Neural cell (in vitro differentiated cells): ENCODE measurements at regions not wholly inside any gene's neighbourhood (a gene's known extent, or its start where the extent isn't known, plus 50 kb on each side); places are given as distances from the start of the nearest gene placed in this dataset.

Experiments
- H2AFZ ChIP-seq: fragments of 200-600, 300-800 bp; sonication (generic), shearing (Covaris generic); 2 replicates; pipeline ENCODE4 v1.6.0; 2014; ENCODE audit warnings: low read depth, mild to moderate bottlenecking, antibody characterized with exemption, low read length, moderate library complexity
- H3F3A ChIP-seq: fragments of 200-600 bp; shearing (Covaris generic); 2 replicates; pipeline ENCODE4 v1.6.1; 2016; ENCODE audit warnings: mild to moderate bottlenecking, moderate library complexity, mixed read lengths, antibody characterized with exemption, low read length; ENCODE audit not compliant: insufficient read depth, poor library complexity, severe bottlenecking
- H3K27ac ChIP-seq: fragments of 200-600, 300-800 bp; sonication (generic), shearing (Covaris generic); 2 replicates; pipeline ENCODE4 v1.5.1; 2014; ENCODE audit warnings: mild to moderate bottlenecking, low read length, moderate library complexity
- H3K27me3 ChIP-seq: fragments of 300-800, 200-600 bp; sonication (generic), shearing (Covaris generic); 2 replicates; pipeline ENCODE4 v1.6.0; 2014; ENCODE audit warnings: mild to moderate bottlenecking, low read depth, low read length, moderate library complexity; ENCODE audit not compliant: insufficient read depth
- H3K36me3 ChIP-seq: fragments of 300-800, 200-600 bp; sonication (generic), shearing (Covaris generic); 2 replicates; pipeline ENCODE4 v1.5.1; 2014; ENCODE audit warnings: mild to moderate bottlenecking, antibody characterized with exemption, low read length, moderate library complexity; ENCODE audit not compliant: insufficient read depth
- H3K4me2 ChIP-seq: fragments of 300-800, 200-600 bp; sonication (generic), shearing (Covaris generic); 2 replicates; pipeline ENCODE4 v1.6.0; 2014; ENCODE audit warnings: mild to moderate bottlenecking, low read length
- H3K4me3 ChIP-seq: fragments of 300-800, 200-600 bp; sonication (generic), shearing (Covaris generic); 2 replicates; pipeline ENCODE4 v1.5.1; 2014; ENCODE audit warnings: mild to moderate bottlenecking, low read length, moderate library complexity
- H3K79me2 ChIP-seq: fragments of 200-600 bp; shearing (Covaris generic); replicated peaks from 2 replicates; pipeline ENCODE4 v1.6.0; 2014; ENCODE audit warnings: mild to moderate bottlenecking, low read length, moderate library complexity; ENCODE audit not compliant: insufficient read depth
- H3K9ac ChIP-seq: fragments of 300-800, 200-600 bp; sonication (generic), shearing (Covaris generic); 2 replicates; pipeline ENCODE4 v1.6.1; 2016; ENCODE audit warnings: mild to moderate bottlenecking, low read length, mixed read lengths
- H3K9me2 ChIP-seq: fragments of 200-600 bp; shearing (Covaris generic); 2 replicates; pipeline ENCODE4 v1.6.1; 2016; ENCODE audit warnings: mild to moderate bottlenecking, low read length, mixed read lengths; ENCODE audit not compliant: insufficient read depth
- H3K9me3 ChIP-seq: fragments of 200-600, 300-800 bp; sonication (generic), shearing (Covaris generic); 2 replicates; pipeline ENCODE4 v1.6.1; 2016; ENCODE audit warnings: mild to moderate bottlenecking, mixed run types, low read length, moderate library complexity, mixed read lengths
- H4K20me1 ChIP-seq: fragments of 200-600 bp; shearing (Covaris generic); 2 replicates; pipeline ENCODE4 v1.6.1; 2016; ENCODE audit warnings: mild to moderate bottlenecking, mixed run types; ENCODE audit not compliant: insufficient read depth
- EP300 ChIP-seq: fragments of 450-650 bp; conservative IDR thresholded peaks from 2 replicates; pipeline ENCODE4 v1.6.1; 2014; ENCODE audit warnings: antibody characterized with exemption, mild to moderate bottlenecking, moderate library complexity; ENCODE audit not compliant: poor library complexity, severe bottlenecking
- EZH2 ChIP-seq: fragments of 200-600, 300-800 bp; shearing (Covaris generic), sonication (generic); IDR thresholded peaks from 2 replicates; pipeline ENCODE4 v1.6.1; 2014; ENCODE audit warnings: antibody characterized with exemption, low read length, borderline replicate concordance, mild to moderate bottlenecking; ENCODE audit not compliant: insufficient read depth, poor library complexity, severe bottlenecking
- MXI1 ChIP-seq: fragments of 450-650 bp; conservative IDR thresholded peaks from 2 replicates; pipeline ENCODE4 v1.6.1; 2014; ENCODE audit warnings: antibody characterized with exemption, mild to moderate bottlenecking; ENCODE audit not compliant: poor library complexity, severe bottlenecking
- POLR2AphosphoS5 ChIP-seq: IDR thresholded peaks from 2 replicates; pipeline ENCODE4 v1.6.1; 2012
- RAD21 ChIP-seq: fragments of 450-650 bp; conservative IDR thresholded peaks from 2 replicates; pipeline ENCODE4 v1.6.1; 2014; ENCODE audit warnings: antibody characterized with exemption, mild to moderate bottlenecking, moderate library complexity
- SMC3 ChIP-seq: fragments of 450-650 bp; conservative IDR thresholded peaks from 2 replicates; pipeline ENCODE4 v1.6.1; 2014; ENCODE audit warnings: antibody characterized with exemption, mild to moderate bottlenecking, moderate library complexity; ENCODE audit not compliant: poor library complexity
- TAF1 ChIP-seq: IDR thresholded peaks from 2 replicates; pipeline ENCODE4 v1.6.1; 2012; ENCODE audit warnings: low read depth
- TF ChIP-seq, protein P1 (sequence below): fragments of 450-650 bp; IDR thresholded peaks from 2 replicates; pipeline ENCODE4 v1.5.1; 2014; ENCODE audit warnings: antibody characterized with exemption, mild to moderate bottlenecking, moderate library complexity; ENCODE audit not compliant: poor library complexity, severe bottlenecking
- TF ChIP-seq, protein P2 (sequence below): IDR thresholded peaks from 2 replicates; pipeline ENCODE4 v1.6.1; 2012; ENCODE audit warnings: borderline replicate concordance

DNA sequence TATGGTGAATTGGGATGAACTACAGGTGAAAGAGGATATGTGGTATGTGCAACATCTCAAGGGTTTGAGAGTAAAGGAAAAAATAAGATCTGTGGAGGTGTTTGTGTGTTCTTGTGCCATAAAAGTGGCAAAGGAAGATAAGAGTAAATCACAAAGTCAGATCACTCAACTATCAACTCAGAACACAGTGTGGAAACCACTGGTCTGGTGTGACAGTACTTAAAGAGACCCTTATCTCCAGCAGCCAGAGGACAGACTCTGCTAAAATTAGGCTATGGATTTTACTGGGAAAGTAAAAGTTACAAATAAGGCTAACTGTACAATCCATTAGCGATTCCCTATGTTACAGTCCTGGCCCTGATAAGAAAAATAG is 54.0 kb upstream of the PRDM8 start:
- Histone ChIP-seq H3K4me2 (no peak overlapping the region), H3K27me3 (no peaks in the 10 kb centered on the region), H3K9me2 (no peaks in the 10 kb centered on the region), H3K36me3 (no peaks in the 10 kb centered on the region), H3K27ac (no peak overlapping the region), H3F3A (no peaks in the 10 kb centered on the region), H3K79me2 (no peaks in the 10 kb centered on the region), H2AFZ (no peak overlapping the region), H3K9ac (no peak overlapping the region), H4K20me1 (no peaks in the 10 kb centered on the region), H3K9me3 (no peaks in the 10 kb centered on the region), H3K4me3 (no peak overlapping the region)
- TF ChIP-seq EZH2 = no peak
- TF ChIP-seq EP300 = no peak
- no peak for TF ChIP-seq POLR2AphosphoS5
- no peak for TF ChIP-seq RAD21
- TF ChIP-seq, protein P1, sequence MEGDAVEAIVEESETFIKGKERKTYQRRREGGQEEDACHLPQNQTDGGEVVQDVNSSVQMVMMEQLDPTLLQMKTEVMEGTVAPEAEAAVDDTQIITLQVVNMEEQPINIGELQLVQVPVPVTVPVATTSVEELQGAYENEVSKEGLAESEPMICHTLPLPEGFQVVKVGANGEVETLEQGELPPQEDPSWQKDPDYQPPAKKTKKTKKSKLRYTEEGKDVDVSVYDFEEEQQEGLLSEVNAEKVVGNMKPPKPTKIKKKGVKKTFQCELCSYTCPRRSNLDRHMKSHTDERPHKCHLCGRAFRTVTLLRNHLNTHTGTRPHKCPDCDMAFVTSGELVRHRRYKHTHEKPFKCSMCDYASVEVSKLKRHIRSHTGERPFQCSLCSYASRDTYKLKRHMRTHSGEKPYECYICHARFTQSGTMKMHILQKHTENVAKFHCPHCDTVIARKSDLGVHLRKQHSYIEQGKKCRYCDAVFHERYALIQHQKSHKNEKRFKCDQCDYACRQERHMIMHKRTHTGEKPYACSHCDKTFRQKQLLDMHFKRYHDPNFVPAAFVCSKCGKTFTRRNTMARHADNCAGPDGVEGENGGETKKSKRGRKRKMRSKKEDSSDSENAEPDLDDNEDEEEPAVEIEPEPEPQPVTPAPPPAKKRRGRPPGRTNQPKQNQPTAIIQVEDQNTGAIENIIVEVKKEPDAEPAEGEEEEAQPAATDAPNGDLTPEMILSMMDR = no peak
- no peak for TF ChIP-seq TAF1
- TF ChIP-seq MXI1 = no peak
- TF ChIP-seq SMC3 = no peak
- TF ChIP-seq, protein P2, sequence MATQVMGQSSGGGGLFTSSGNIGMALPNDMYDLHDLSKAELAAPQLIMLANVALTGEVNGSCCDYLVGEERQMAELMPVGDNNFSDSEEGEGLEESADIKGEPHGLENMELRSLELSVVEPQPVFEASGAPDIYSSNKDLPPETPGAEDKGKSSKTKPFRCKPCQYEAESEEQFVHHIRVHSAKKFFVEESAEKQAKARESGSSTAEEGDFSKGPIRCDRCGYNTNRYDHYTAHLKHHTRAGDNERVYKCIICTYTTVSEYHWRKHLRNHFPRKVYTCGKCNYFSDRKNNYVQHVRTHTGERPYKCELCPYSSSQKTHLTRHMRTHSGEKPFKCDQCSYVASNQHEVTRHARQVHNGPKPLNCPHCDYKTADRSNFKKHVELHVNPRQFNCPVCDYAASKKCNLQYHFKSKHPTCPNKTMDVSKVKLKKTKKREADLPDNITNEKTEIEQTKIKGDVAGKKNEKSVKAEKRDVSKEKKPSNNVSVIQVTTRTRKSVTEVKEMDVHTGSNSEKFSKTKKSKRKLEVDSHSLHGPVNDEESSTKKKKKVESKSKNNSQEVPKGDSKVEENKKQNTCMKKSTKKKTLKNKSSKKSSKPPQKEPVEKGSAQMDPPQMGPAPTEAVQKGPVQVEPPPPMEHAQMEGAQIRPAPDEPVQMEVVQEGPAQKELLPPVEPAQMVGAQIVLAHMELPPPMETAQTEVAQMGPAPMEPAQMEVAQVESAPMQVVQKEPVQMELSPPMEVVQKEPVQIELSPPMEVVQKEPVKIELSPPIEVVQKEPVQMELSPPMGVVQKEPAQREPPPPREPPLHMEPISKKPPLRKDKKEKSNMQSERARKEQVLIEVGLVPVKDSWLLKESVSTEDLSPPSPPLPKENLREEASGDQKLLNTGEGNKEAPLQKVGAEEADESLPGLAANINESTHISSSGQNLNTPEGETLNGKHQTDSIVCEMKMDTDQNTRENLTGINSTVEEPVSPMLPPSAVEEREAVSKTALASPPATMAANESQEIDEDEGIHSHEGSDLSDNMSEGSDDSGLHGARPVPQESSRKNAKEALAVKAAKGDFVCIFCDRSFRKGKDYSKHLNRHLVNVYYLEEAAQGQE = no peak

DNA sequence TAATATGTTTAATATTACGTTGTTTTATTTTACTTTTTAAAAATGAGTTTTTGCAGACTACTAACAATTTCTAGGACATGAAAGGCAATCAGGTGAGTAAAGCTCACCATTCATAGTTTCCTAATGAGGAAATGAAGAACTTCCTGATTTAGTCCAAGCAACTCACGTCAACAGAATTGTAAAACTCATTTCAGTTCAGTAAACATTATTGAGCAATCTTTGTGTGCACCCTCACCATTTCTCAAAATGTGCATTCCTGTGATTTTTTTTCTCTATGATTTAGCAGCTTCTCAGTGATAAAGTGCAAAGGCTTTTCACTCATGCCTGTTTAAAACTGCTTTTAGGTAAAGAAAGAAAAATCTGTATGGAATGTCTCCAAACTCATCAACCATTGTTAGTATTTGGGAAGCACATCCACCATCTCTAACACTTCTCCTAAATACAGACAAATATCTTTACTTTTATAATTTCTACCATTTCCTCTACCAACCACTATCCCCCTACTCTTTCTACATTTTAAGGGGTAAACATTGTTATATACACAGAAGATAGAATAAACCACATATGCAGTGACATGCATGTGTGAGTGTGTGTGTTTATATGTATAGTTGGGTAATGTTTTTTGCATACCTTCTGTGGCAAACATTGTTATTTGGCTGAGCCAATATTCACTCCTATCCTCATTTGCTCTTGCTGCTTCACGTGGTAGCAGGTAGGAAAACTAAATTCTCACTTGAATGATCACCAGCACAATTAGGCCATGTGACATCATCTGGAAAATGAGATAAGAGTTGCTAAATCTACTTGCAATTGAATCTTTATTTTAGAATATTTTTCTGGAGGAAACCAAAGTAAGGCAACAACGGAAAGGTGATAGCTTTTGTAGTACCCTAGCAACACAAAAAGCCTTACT is 54.7 kb upstream of the PRDM8 start:
- Histone ChIP-seq H3K4me3 (no peak overlapping the region), H3K9me2 (no peaks in the 10 kb centered on the region)

More for the DNA sequence above, 54.7 kb upstream of the PRDM8 start:
- no peaks in the 10 kb centered on the region for H4K20me1 ChIP-seq
- H2AFZ ChIP-seq = no peak overlapping the region
- TF ChIP-seq, protein P1 = no peak
- TF ChIP-seq EP300 (no peak), RAD21 (no peak), SMC3 (no peak), TAF1 (no peak), EZH2 (no peak), POLR2AphosphoS5 (no peak), MXI1 (no peak)
- TF ChIP-seq, protein P2 = no peak
- H3K27me3 ChIP-seq = no peaks in the 10 kb centered on the region
- no peaks in the 10 kb centered on the region for H3K9me3 ChIP-seq
- no peaks in the 10 kb centered on the region for H3K79me2 ChIP-seq
- no peaks in the 10 kb centered on the region for H3F3A ChIP-seq
- H3K36me3 ChIP-seq = no peaks in the 10 kb centered on the region
- H3K9ac ChIP-seq = no peak overlapping the region
- H3K27ac ChIP-seq = no peak overlapping the region
- H3K4me2 ChIP-seq = no peak overlapping the region
